Skeletal muscle cell (primary cell): ENCODE measurements at regions not wholly inside any gene's neighbourhood (a gene's known extent, or its start where the extent isn't known, plus 50 kb on each side); places are given as distances from the start of the nearest gene placed in this dataset.

Experiments used
- DNase-seq: peaks from one replicate; pipeline ENCODE4 v3.0.0-alpha.2; 2010; ENCODE audit warnings: low read depth
- H3K4me3 ChIP-seq: 2 replicates; pipeline ENCODE4 v1.5.1; 2011; ENCODE audit warnings: low read depth, mild to moderate bottlenecking, control low read depth, low read length, moderate library complexity

- no peak for DNase-seq
- H3K4me3 ChIP-seq = no peak overlapping the region
Observed at GRCh38 chr1:232398823-232399222, 231.1 kb downstream of the SIPA1L2 start.

GRCh38 chr1:232393444-232394146 is 236.3 kb downstream of the SIPA1L2 start:
- no peak overlapping the region for H3K4me3 ChIP-seq
- DNase-seq = no peak

GRCh38 chr1:232393010-232393409 is 236.9 kb downstream of the SIPA1L2 start:
- DNase-seq = no peak

GRCh38 chr1:232390590-232390989 is 239.3 kb downstream of the SIPA1L2 start:
- DNase-seq = no peak
- no peak overlapping the region for H3K4me3 ChIP-seq

More at GRCh38 chr1:232393010-232393409, 236.9 kb downstream of the SIPA1L2 start:
- H3K4me3 ChIP-seq = no peak overlapping the region

GRCh38 chr1:232389744-232390143 is 240.2 kb downstream of the SIPA1L2 start:
- no peak overlapping the region for H3K4me3 ChIP-seq
- no peak for DNase-seq

GRCh38 chr1:232388363-232388762 is 241.6 kb downstream of the SIPA1L2 start:
- H3K4me3 ChIP-seq = no peak overlapping the region
- DNase-seq = no peak

GRCh38 chr1:232386721-232387510 is 243.0 kb downstream of the SIPA1L2 start:
- DNase-seq = no peak
- H3K4me3 ChIP-seq = no peak overlapping the region

- no peak for DNase-seq
- no peak overlapping the region for H3K4me3 ChIP-seq
Observed at GRCh38 chr1:232386294-232386693, 243.6 kb downstream of the SIPA1L2 start.

- H3K4me3 ChIP-seq = no peak overlapping the region
- DNase-seq = peak; percentile 30
Observed at GRCh38 chr1:232385221-232385620, 244.7 kb downstream of the SIPA1L2 start.

- DNase-seq = no peak
Observed at GRCh38 chr1:232384171-232384883, 245.6 kb downstream of the SIPA1L2 start.

GRCh38 chr1:232383455-232384123 is 246.3 kb downstream of the SIPA1L2 start:
- no peak for DNase-seq
- H3K4me3 ChIP-seq = no peak overlapping the region

More at GRCh38 chr1:232384171-232384883, 245.6 kb downstream of the SIPA1L2 start:
- no peak overlapping the region for H3K4me3 ChIP-seq

- no peak for DNase-seq
- no peak overlapping the region for H3K4me3 ChIP-seq
Observed at GRCh38 chr1:232382671-232383070, 247.3 kb downstream of the SIPA1L2 start.

GRCh38 chr1:232381394-232382100 is 248.4 kb downstream of the SIPA1L2 start:
- DNase-seq = no peak
- H3K4me3 ChIP-seq = no peak overlapping the region

GRCh38 chr1:232380596-232380995 is 249.3 kb downstream of the SIPA1L2 start:
- H3K4me3 ChIP-seq = no peak overlapping the region
- DNase-seq = no peak

GRCh38 chr1:232380131-232380530 is 249.8 kb downstream of the SIPA1L2 start:
- no peak for DNase-seq
- no peak overlapping the region for H3K4me3 ChIP-seq

GRCh38 chr1:232379063-232379434 is 250.9 kb downstream of the SIPA1L2 start:
- no peak overlapping the region for H3K4me3 ChIP-seq
- no peak for DNase-seq

- H3K4me3 ChIP-seq = no peak overlapping the region
- DNase-seq = no peak
Observed at GRCh38 chr1:232378266-232379062, 251.5 kb downstream of the SIPA1L2 start.

- no peak for DNase-seq
- no peak overlapping the region for H3K4me3 ChIP-seq
Observed at GRCh38 chr1:232377494-232377770, 252.5 kb downstream of the SIPA1L2 start.
